Neural cell (in vitro differentiated cells): ENCODE measurements at regions not wholly inside any gene's neighbourhood (a gene's known extent, or its start where the extent isn't known, plus 50 kb on each side); places are given as distances from the start of the nearest gene placed in this dataset.

Source experiments
- EP300 ChIP-seq: fragments of 450-650 bp; conservative IDR thresholded peaks from 2 replicates; pipeline ENCODE4 v1.6.1; 2014; ENCODE audit warnings: antibody characterized with exemption, mild to moderate bottlenecking, moderate library complexity; ENCODE audit not compliant: poor library complexity, severe bottlenecking
- EZH2 ChIP-seq: fragments of 200-600, 300-800 bp; shearing (Covaris generic), sonication (generic); IDR thresholded peaks from 2 replicates; pipeline ENCODE4 v1.6.1; 2014; ENCODE audit warnings: antibody characterized with exemption, low read length, borderline replicate concordance, mild to moderate bottlenecking; ENCODE audit not compliant: insufficient read depth, poor library complexity, severe bottlenecking
- SMC3 ChIP-seq: fragments of 450-650 bp; conservative IDR thresholded peaks from 2 replicates; pipeline ENCODE4 v1.6.1; 2014; ENCODE audit warnings: antibody characterized with exemption, mild to moderate bottlenecking, moderate library complexity; ENCODE audit not compliant: poor library complexity
- TAF1 ChIP-seq: IDR thresholded peaks from 2 replicates; pipeline ENCODE4 v1.6.1; 2012; ENCODE audit warnings: low read depth
- TF ChIP-seq, protein P1 (sequence below): fragments of 450-650 bp; IDR thresholded peaks from 2 replicates; pipeline ENCODE4 v1.5.1; 2014; ENCODE audit warnings: antibody characterized with exemption, mild to moderate bottlenecking, moderate library complexity; ENCODE audit not compliant: poor library complexity, severe bottlenecking
- TF ChIP-seq, protein P2 (sequence below): IDR thresholded peaks from 2 replicates; pipeline ENCODE4 v1.6.1; 2012; ENCODE audit warnings: borderline replicate concordance

DNA sequence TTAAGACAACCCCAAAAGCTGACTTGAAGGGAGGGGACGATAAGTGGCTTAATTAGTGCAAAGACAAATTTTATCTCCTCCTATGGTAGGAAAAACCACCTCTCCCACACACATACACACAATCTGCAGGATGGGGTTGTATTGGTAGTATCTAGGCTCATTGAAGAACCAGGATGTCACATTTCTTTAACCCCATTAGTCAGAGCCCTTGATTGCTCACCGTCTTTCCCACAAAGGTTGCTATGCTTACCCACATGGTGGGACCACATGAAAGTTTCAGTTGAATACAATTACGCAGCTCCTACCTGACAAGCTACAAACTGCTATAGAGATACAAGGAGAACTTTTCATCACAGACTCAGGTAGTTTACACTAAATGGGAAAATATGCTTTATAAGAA lies 765.0 kb upstream of the CELF4 start:
- TF ChIP-seq EZH2 (no peak), TAF1 (no peak), SMC3 (no peak), EP300 (no peak)
- TF ChIP-seq, protein P1, sequence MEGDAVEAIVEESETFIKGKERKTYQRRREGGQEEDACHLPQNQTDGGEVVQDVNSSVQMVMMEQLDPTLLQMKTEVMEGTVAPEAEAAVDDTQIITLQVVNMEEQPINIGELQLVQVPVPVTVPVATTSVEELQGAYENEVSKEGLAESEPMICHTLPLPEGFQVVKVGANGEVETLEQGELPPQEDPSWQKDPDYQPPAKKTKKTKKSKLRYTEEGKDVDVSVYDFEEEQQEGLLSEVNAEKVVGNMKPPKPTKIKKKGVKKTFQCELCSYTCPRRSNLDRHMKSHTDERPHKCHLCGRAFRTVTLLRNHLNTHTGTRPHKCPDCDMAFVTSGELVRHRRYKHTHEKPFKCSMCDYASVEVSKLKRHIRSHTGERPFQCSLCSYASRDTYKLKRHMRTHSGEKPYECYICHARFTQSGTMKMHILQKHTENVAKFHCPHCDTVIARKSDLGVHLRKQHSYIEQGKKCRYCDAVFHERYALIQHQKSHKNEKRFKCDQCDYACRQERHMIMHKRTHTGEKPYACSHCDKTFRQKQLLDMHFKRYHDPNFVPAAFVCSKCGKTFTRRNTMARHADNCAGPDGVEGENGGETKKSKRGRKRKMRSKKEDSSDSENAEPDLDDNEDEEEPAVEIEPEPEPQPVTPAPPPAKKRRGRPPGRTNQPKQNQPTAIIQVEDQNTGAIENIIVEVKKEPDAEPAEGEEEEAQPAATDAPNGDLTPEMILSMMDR, result no peak
- TF ChIP-seq, protein P2, sequence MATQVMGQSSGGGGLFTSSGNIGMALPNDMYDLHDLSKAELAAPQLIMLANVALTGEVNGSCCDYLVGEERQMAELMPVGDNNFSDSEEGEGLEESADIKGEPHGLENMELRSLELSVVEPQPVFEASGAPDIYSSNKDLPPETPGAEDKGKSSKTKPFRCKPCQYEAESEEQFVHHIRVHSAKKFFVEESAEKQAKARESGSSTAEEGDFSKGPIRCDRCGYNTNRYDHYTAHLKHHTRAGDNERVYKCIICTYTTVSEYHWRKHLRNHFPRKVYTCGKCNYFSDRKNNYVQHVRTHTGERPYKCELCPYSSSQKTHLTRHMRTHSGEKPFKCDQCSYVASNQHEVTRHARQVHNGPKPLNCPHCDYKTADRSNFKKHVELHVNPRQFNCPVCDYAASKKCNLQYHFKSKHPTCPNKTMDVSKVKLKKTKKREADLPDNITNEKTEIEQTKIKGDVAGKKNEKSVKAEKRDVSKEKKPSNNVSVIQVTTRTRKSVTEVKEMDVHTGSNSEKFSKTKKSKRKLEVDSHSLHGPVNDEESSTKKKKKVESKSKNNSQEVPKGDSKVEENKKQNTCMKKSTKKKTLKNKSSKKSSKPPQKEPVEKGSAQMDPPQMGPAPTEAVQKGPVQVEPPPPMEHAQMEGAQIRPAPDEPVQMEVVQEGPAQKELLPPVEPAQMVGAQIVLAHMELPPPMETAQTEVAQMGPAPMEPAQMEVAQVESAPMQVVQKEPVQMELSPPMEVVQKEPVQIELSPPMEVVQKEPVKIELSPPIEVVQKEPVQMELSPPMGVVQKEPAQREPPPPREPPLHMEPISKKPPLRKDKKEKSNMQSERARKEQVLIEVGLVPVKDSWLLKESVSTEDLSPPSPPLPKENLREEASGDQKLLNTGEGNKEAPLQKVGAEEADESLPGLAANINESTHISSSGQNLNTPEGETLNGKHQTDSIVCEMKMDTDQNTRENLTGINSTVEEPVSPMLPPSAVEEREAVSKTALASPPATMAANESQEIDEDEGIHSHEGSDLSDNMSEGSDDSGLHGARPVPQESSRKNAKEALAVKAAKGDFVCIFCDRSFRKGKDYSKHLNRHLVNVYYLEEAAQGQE, result no peak
